ENCODE measurements at regions not wholly inside any gene's neighbourhood (a gene's known extent, or its start where the extent isn't known, plus 50 kb on each side); places are given as distances from the start of the nearest gene placed in this dataset.

GRCh38 chr1:88104886-88105285 is 579.2 kb upstream of the PKN2 start:
- H3K27ac ChIP-seq (ENCODE audit: low read depth, low read length), result no peak overlapping the region
- CTCF ChIA-PET (ENCODE audit: partially characterized antibody), result no interaction called here
- H3K4me3 ChIP-seq (ENCODE audit: low read length in 2 of 2), result no peak overlapping the region
- H3K9me3 Mint-ChIP-seq, result no peaks in the 10 kb centered on the region
- no peaks in the 10 kb centered on the region for H3K4me1 Mint-ChIP-seq
- H3K36me3 ChIP-seq (ENCODE audit: insufficient read depth, low read length), result no peaks in the 10 kb centered on the region
- no peaks in the 10 kb centered on the region for H3K9me3 ChIP-seq (ENCODE audit: control insufficient read depth in 1 of 2, low read length in 2 of 2)
- H3K4me1 ChIP-seq (ENCODE audit: insufficient read depth, low read length), result no peaks in the 10 kb centered on the region
- intact Hi-C loops (cut with micrococcal nuclease), result no loop called here
- no peak overlapping the region for H3K27ac Mint-ChIP-seq
- H3K4me3 Mint-ChIP-seq, result no peak overlapping the region
- POLR2A ChIA-PET (ENCODE audit: partially characterized antibody), result no interaction called here
- H3K27me3 Mint-ChIP-seq, result peaks cover 0 to 4% of the 10 kb centered on the region in 2 donors
- H3K36me3 Mint-ChIP-seq, result no peaks in the 10 kb centered on the region
- no peak for DNase-seq
- no peaks in the 10 kb centered on the region for H3K27me3 ChIP-seq (ENCODE audit: insufficient read depth, low read length)

GRCh38 chr1:88111816-88112215 is 572.3 kb upstream of the PKN2 start:
- DNase-seq, result no peak
- no peaks in the 10 kb centered on the region for H3K4me1 Mint-ChIP-seq
- no peak overlapping the region for H3K4me3 Mint-ChIP-seq
- H3K36me3 ChIP-seq (ENCODE audit: insufficient read depth, low read length), result no peaks in the 10 kb centered on the region
- POLR2A ChIA-PET (ENCODE audit: partially characterized antibody), result no interaction called here
- H3K27ac Mint-ChIP-seq, result no peak overlapping the region
- no peak overlapping the region for H3K27ac ChIP-seq (ENCODE audit: low read depth, low read length)
- H3K36me3 Mint-ChIP-seq, result no peaks in the 10 kb centered on the region
- H3K9me3 Mint-ChIP-seq, result no peaks in the 10 kb centered on the region
- no peaks in the 10 kb centered on the region for H3K27me3 Mint-ChIP-seq
- intact Hi-C loops (cut with micrococcal nuclease), result no loop called here
- H3K27me3 ChIP-seq (ENCODE audit: insufficient read depth, low read length), result no peaks in the 10 kb centered on the region
- H3K9me3 ChIP-seq (ENCODE audit: control insufficient read depth in 1 of 2, low read length in 2 of 2), result no peaks in the 10 kb centered on the region
- CTCF ChIA-PET (ENCODE audit: partially characterized antibody), result interaction anchor here (0.8 kb wide), 1 partner anchor 8 kb away, joined by 3 read pairs; no protein-coding TSS in a partner anchor
- no peaks in the 10 kb centered on the region for H3K4me1 ChIP-seq (ENCODE audit: insufficient read depth, low read length)
- no peak overlapping the region for H3K4me3 ChIP-seq (ENCODE audit: low read length in 2 of 2)

- Histone ChIP-seq H3K4me1 (ENCODE audit: insufficient read depth, low read length) (no peaks in the 10 kb centered on the region), H3K27me3 (ENCODE audit: insufficient read depth, low read length) (no peaks in the 10 kb centered on the region), H3K9me3 (ENCODE audit: control insufficient read depth in 1 of 2, low read length in 2 of 2) (no peaks in the 10 kb centered on the region), H3K27ac (ENCODE audit: low read depth, low read length) (no peak overlapping the region), H3K4me3 (ENCODE audit: low read length in 2 of 2) (no peak overlapping the region), H3K36me3 (ENCODE audit: insufficient read depth, low read length) (no peaks in the 10 kb centered on the region)
- intact Hi-C loops (cut with micrococcal nuclease), result no loop called here
- Mint-ChIP-seq H3K27ac (no peak overlapping the region), H3K4me1 (no peaks in the 10 kb centered on the region), H3K4me3 (no peak overlapping the region), H3K9me3 (peaks cover 0 to 2% (median 0%) of the 10 kb centered on the region in 8 donors), H3K27me3 (no peaks in the 10 kb centered on the region), H3K36me3 (no peaks in the 10 kb centered on the region)
- DNase-seq, result no peak
- POLR2A ChIA-PET (ENCODE audit: partially characterized antibody), result no interaction called here
- CTCF ChIA-PET (ENCODE audit: partially characterized antibody), result no interaction called here
Measured at GRCh38 chr1:88117597-88117996, 566.5 kb upstream of the PKN2 start.

- H3K27ac ChIP-seq (ENCODE audit: low read depth, low read length), result no peak overlapping the region
- H3K9me3 Mint-ChIP-seq, result peaks cover 0 to 2% (median 0%) of the 10 kb centered on the region in 8 donors
- no peak overlapping the region for H3K4me3 Mint-ChIP-seq
- no peaks in the 10 kb centered on the region for H3K36me3 ChIP-seq (ENCODE audit: insufficient read depth, low read length)
- no peaks in the 10 kb centered on the region for H3K27me3 ChIP-seq (ENCODE audit: insufficient read depth, low read length)
- no peak overlapping the region for H3K4me3 ChIP-seq (ENCODE audit: low read length in 2 of 2)
- no peaks in the 10 kb centered on the region for H3K4me1 ChIP-seq (ENCODE audit: insufficient read depth, low read length)
- H3K27me3 Mint-ChIP-seq, result no peaks in the 10 kb centered on the region
- no peaks in the 10 kb centered on the region for H3K9me3 ChIP-seq (ENCODE audit: control insufficient read depth in 1 of 2, low read length in 2 of 2)
- POLR2A ChIA-PET (ENCODE audit: partially characterized antibody), result no interaction called here
- CTCF ChIA-PET (ENCODE audit: partially characterized antibody), result no interaction called here
- H3K4me1 Mint-ChIP-seq, result no peaks in the 10 kb centered on the region
- intact Hi-C loops (cut with micrococcal nuclease), result no loop called here
- DNase-seq, result no peak
- no peak overlapping the region for H3K27ac Mint-ChIP-seq
- H3K36me3 Mint-ChIP-seq, result no peaks in the 10 kb centered on the region
Measured at GRCh38 chr1:88118176-88118845, 565.8 kb upstream of the PKN2 start.

- Histone ChIP-seq H3K4me1 (ENCODE audit: insufficient read depth, low read length) (no peaks in the 10 kb centered on the region), H3K27ac (ENCODE audit: low read depth, low read length) (no peak overlapping the region), H3K27me3 (ENCODE audit: insufficient read depth, low read length) (no peaks in the 10 kb centered on the region), H3K4me3 (ENCODE audit: low read length in 2 of 2) (no peak overlapping the region), H3K9me3 (ENCODE audit: control insufficient read depth in 1 of 2, low read length in 2 of 2) (no peaks in the 10 kb centered on the region), H3K36me3 (ENCODE audit: insufficient read depth, low read length) (no peaks in the 10 kb centered on the region)
- CTCF ChIA-PET (ENCODE audit: partially characterized antibody), result no interaction called here
- POLR2A ChIA-PET (ENCODE audit: partially characterized antibody), result no interaction called here
- Mint-ChIP-seq H3K4me3 (no peak overlapping the region), H3K27ac (no peak overlapping the region), H3K9me3 (peaks cover 0 to 3% (median 0%) of the 10 kb centered on the region in 8 donors), H3K4me1 (no peaks in the 10 kb centered on the region), H3K36me3 (no peaks in the 10 kb centered on the region), H3K27me3 (peaks cover 2 to 5% of the 10 kb centered on the region in 2 donors)
- no peak for DNase-seq
- intact Hi-C loops (cut with micrococcal nuclease), result no loop called here
Measured at GRCh38 chr1:88124614-88125013, 559.5 kb upstream of the PKN2 start.

- no peak overlapping the region for H3K4me3 Mint-ChIP-seq
- no peaks in the 10 kb centered on the region for H3K27me3 ChIP-seq (ENCODE audit: insufficient read depth, low read length)
- H3K36me3 ChIP-seq (ENCODE audit: insufficient read depth, low read length), result no peaks in the 10 kb centered on the region
- no peak overlapping the region for H3K27ac ChIP-seq (ENCODE audit: low read depth, low read length)
- no peaks in the 10 kb centered on the region for H3K4me1 ChIP-seq (ENCODE audit: insufficient read depth, low read length)
- H3K36me3 Mint-ChIP-seq, result no peaks in the 10 kb centered on the region
- H3K9me3 Mint-ChIP-seq, result peaks cover 0 to 4% (median 0%) of the 10 kb centered on the region in 8 donors
- POLR2A ChIA-PET (ENCODE audit: partially characterized antibody), result no interaction called here
- no peaks in the 10 kb centered on the region for H3K9me3 ChIP-seq (ENCODE audit: control insufficient read depth in 1 of 2, low read length in 2 of 2)
- H3K27ac Mint-ChIP-seq, result no peak overlapping the region
- no peaks in the 10 kb centered on the region for H3K4me1 Mint-ChIP-seq
- CTCF ChIA-PET (ENCODE audit: partially characterized antibody), result no interaction called here
- intact Hi-C loops (cut with micrococcal nuclease), result no loop called here
- H3K27me3 Mint-ChIP-seq, result peaks cover 2 to 5% of the 10 kb centered on the region in 2 donors
- H3K4me3 ChIP-seq (ENCODE audit: low read length in 2 of 2), result no peak overlapping the region
- DNase-seq, result no peak
Measured at GRCh38 chr1:88126467-88126866, 557.6 kb upstream of the PKN2 start.

- intact Hi-C loops (cut with micrococcal nuclease), result no loop called here
- Mint-ChIP-seq H3K4me1 (no peaks in the 10 kb centered on the region), H3K36me3 (no peaks in the 10 kb centered on the region), H3K27me3 (no peaks in the 10 kb centered on the region), H3K27ac (no peak overlapping the region), H3K4me3 (no peak overlapping the region), H3K9me3 (peaks cover 0 to 4% (median 0%) of the 10 kb centered on the region in 8 donors)
- H3K27me3 ChIP-seq (ENCODE audit: insufficient read depth, low read length), result no peaks in the 10 kb centered on the region
- POLR2A ChIA-PET (ENCODE audit: partially characterized antibody), result no interaction called here
- no peak for DNase-seq
- H3K36me3 ChIP-seq (ENCODE audit: insufficient read depth, low read length), result no peaks in the 10 kb centered on the region
- H3K4me1 ChIP-seq (ENCODE audit: insufficient read depth, low read length), result no peaks in the 10 kb centered on the region
- no peaks in the 10 kb centered on the region for H3K9me3 ChIP-seq (ENCODE audit: control insufficient read depth in 1 of 2, low read length in 2 of 2)
- H3K27ac ChIP-seq (ENCODE audit: low read depth, low read length), result no peak overlapping the region
- CTCF ChIA-PET (ENCODE audit: partially characterized antibody), result no interaction called here
- H3K4me3 ChIP-seq (ENCODE audit: low read length in 2 of 2), result no peak overlapping the region
Measured at GRCh38 chr1:88133991-88134390, 550.1 kb upstream of the PKN2 start.

All from CD4-positive, alpha-beta memory T cell (primary cell).